GM19328 (cell line): ENCODE measurements at regions not wholly inside any gene's neighbourhood (a gene's known extent, or its start where the extent isn't known, plus 50 kb on each side); places are given as distances from the start of the nearest gene placed in this dataset.
"Not testable (repeated sequence)": the region's sequence is repeated elsewhere in the genome, so short reads cannot be mapped to it uniquely, and the experiment has no call there.

Experiments
- ATAC-seq: cut with Tn5 transposase; IDR thresholded peaks from one replicate; pipeline ENCODE4 v1.9.1; 2021; ENCODE audit warnings: mild to moderate bottlenecking, moderate library complexity; ENCODE audit not compliant: unreplicated experiment

DNA sequence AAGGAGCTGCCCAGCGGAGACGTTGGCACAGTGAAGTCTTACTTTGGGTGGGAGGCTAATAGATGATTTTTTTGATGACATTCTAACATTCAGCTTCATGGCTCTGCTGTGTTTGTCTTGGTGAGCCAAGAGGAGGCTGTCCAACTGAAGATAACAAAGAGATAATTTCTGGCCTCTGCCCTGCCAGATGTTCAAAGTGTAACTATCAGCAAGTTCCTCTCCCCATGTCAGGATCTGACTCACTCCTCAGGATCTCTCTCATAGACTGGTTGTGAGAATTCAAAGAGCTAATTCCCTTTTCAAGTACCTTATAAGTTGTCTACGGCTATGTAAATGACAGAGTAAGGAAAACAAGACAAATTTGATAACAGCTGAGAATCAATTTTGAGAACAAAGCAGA is 1340.9 kb downstream of the XPNPEP1 start:
- ATAC-seq: no peak

DNA sequence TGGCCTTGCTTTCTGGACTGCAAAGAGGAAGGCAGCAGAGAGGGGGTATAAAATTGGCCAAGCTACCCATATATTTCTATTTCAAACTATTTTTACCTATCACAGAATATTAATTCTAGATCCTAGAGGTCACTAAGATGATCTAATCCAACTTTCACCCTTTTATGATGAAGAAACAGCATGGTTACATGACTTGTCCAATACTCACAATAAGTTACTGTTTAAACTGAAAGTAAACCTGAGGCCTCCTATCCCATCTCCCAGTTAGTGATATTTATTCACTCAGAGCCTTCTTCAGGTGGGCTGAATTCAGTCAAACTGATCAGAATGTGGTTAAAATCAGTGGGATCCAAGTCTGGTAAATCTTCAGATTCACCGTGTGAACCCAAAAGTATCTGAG is 1345.1 kb downstream of the XPNPEP1 start:
- ATAC-seq: no peak

DNA sequence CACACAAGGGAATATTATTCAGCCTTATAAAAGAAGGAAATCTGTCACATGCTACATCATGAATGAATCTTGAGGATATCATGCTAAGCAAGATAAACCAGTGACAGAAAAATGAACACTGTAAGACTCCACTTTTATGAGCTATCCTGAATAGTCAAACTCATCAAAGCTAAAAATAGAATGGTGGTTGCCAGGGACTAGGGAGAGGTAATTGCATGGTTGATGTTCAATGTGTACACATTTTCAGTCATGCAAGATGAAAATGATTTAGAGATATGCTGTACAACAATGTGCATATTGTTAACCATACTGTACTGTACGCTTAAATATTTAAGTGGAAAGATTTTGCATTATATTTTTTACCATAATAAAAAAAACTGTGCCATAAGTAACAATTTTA is 1349.1 kb downstream of the XPNPEP1 start:
- ATAC-seq: no peak

DNA sequence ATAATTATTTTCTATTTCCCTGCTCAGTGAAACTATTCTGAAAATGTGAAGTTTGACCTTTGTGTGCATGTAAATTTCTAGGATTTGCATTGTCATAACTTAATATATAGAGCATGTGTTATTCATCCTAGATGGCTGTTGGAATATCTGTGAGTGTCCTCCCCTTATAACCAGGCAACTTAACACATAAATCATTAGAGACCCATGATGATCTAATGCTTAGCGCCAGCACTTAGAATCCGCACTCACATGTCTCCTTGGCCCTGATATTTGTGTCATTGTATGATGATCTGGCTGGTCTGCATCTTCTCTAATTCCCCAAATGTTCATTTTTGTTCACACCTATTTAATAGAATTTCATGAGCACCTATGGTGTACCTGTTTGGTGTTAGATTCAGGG is 1354.5 kb downstream of the XPNPEP1 start:
- ATAC-seq: no peak

DNA sequence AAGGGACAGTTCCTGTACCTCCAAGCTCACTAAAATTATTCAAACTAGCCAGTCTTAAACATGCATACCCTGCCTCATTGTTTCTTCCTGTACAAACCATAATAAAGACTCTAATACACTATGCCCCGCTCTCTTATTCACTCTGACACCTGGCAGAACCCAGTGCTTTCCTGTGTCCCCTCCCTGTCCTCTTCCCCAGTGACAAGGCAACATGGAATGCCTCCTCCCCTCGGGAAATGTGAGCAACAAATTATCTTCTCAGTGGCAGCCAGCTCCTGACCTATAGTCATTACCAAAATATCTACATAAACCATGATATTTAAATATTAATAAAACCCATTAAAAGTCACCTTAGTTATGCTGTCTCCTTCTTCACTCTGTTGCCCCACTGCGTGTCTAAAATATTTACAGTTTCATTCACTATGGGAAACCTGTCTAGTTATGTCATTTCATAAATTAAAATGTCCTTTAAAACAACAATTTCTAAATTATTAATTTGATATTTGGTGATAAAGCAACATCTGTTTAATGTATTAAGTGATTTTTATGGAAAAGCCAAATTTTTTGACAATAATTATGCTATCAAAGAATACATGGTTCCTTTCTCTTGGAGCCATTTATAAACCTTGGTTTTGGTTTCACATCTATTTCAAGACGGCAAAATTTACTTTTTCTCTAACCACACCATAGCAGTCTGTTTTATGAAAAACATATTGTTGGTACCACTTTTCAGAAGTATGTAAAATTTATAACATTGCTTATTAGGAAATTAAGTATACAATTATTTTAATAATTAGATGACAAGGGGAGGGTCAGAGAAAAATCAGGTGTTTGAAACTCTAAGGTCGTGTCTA is 1355.2 kb downstream of the XPNPEP1 start:
- ATAC-seq: peak; percentile 76

DNA sequence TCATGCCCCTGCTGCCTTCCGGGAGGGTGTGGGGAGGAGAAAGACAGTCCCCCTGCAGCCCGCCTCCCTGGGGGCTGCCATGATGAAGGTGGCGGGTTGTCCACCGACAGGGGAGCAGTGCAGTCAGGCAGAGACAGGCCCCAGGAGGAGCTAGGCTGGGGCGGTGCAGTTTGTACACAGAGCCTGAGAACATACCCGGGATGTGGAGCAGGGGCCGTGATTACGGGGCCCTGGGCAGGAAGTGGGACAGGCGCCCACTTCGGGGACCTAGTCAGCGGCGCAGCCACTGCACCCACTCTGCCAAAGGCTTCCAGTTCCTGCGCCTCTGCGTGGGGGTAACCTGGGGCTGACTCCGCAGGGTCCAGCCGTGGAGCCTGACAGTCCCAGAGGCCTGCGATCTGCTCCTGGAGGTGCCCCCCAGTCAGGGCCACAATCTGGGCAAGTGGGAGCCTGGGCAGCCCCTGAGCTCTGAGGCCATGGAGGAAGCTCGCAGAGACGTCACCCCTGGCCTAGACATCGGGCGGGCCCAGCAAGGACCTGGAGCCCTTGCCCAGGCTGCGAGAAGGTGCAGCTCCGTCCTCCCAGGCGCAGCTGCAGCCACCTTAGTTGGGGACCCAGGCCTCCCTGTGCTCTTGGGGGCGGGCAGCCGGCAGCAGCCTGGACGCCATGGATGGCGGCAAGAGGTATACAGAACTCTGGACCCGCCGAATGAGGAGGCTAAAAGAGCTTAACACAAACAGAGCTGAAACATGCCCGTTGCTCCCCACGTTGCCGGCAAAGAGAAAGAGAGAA is 1356.8 kb downstream of the XPNPEP1 start:
- ATAC-seq: no peak

DNA sequence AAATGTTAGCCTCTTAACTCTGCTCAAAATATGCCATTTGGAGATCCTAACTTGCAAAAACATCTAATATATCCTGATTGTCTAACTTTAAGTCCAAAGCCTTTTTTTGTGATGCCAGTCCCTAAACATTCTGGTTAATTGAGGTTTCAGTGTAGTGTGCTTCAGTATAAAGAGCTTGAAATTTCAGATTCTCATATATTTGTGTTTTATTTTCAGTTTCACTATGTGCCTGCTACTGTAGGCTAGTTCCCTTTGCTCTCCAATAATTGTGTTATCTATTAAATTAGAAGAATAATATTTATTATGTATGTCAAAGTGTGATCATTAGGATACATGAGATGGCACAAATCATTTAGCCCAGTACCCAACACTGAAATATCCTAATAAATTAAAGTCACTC is 1361.2 kb downstream of the XPNPEP1 start:
- ATAC-seq: no peak

DNA sequence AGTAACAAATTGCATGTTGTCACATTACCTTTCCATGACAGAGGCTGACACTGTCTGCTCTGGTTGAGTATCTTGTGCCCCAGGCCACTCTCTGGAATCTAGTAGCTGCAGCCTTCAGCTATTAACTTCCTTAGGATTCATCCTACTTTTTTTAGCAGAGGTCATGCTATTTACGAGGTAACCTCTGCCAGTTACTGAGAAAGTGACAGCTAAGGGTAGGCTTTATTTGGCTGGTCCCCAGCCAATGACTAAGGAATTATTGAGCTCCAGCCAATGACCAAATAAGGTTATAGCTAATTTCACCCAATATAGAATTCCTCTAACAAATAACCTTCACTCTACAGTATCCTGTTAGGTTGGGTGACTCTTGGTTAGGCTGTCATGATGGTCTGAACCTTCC is 1361.7 kb downstream of the XPNPEP1 start:
- no peak for ATAC-seq

DNA sequence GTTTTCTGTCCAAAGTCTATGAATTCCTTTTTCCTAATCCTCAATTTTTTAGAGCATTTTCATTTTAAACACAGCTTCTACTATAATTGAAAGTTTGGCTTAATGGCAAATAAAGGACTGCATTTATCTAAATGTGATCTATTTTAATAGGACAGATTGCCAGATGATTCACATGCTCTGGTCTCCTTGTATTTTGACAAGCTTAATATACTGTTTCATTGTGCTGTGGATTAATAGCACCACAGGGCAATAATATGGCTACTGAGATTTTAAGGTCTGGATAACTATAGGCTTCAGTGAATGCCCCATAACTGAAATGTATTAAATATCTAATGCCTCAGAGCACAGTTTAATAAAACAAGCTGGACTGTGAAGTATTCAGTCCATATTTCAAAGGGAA is 1362.8 kb downstream of the XPNPEP1 start:
- ATAC-seq: no peak

DNA sequence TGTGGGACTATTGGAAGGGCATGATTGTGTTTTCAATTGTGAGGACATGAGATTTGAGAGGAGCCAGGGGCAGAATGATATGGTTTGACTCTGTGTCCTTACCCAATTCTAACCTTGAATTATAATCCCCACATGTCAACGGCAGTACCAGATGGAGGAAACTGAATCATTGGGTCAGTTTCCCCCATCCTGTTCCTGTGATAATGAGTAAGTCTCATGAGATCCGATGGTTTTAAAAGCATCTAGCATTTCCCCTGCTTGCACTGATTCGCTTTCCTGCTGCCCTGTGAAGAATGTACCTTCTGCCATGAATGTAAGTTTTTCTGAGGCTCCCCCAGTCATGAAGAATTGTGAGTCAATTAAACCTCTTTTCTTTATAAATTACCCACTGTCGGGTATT is 1367.1 kb downstream of the XPNPEP1 start:
- ATAC-seq: no peak

DNA sequence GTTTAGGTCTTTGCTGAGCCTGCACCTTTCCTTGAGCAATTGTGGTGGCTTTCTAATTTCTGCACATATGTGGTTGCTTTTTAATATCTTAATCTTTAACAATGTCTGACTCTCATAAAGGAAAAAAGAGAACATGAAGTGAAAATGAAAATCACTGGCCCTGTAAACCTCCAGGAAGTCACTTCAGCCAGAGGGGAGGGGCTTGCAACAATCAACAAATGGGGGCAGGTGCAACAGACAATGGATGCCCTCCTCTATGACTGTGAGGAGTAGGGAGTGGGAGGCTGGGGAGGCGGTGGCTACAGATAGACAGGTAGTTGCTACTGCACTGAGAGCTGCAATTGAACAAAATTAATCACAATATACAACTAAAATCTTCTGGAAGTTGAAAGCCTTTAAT is 1377.4 kb downstream of the XPNPEP1 start:
- ATAC-seq: peak; percentile 66

DNA sequence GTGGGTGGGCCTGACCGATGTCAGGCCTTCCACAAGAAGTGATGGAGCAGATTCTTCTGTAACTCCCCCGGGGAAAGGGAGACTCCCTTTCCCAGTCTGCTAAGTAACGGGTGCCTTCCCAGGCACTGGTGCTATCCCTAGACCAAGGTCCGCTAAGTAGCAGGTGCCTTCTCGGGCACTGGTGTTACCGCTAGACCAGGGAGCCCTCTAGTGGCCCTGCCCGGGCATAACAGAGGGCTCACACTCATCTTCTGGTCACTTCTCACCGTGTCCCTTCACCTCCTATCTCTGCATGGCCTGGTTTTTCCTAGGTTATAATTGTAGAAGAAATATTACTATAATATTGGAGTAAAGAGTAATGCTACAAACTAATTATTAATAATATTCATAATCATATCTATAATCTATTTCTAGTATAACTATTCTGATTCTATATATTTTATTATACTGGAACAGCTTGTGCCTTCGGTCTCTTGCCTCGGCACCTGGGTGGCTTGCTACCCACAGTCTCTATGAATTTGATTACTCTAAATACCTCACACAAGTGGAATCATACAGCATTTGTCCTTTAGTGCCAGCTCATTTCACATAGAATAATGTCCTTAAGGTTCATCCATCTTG is 1378.7 kb downstream of the XPNPEP1 start:
- peak; percentile 54 for ATAC-seq

DNA sequence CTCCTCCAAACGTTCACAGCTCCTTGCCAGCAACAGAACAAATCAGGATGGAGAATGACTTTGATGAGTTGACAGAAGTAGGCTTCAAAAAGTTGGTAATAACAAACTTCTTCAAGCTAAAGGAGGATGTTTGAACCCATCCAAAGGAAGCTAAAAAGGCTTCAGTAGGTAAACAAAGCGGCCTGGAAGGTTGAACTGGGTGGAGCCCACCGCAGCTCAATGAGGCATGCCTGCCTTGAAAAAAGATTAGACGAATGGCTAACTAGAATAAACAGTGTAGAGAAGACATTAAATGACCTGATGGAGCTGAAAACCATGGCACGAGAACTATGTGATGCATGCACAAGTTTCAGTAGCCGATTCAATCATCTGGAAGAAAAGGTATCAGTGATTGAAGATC is 1369.0 kb upstream of the SORCS1 start:
- ATAC-seq: not testable (repeated sequence)

DNA sequence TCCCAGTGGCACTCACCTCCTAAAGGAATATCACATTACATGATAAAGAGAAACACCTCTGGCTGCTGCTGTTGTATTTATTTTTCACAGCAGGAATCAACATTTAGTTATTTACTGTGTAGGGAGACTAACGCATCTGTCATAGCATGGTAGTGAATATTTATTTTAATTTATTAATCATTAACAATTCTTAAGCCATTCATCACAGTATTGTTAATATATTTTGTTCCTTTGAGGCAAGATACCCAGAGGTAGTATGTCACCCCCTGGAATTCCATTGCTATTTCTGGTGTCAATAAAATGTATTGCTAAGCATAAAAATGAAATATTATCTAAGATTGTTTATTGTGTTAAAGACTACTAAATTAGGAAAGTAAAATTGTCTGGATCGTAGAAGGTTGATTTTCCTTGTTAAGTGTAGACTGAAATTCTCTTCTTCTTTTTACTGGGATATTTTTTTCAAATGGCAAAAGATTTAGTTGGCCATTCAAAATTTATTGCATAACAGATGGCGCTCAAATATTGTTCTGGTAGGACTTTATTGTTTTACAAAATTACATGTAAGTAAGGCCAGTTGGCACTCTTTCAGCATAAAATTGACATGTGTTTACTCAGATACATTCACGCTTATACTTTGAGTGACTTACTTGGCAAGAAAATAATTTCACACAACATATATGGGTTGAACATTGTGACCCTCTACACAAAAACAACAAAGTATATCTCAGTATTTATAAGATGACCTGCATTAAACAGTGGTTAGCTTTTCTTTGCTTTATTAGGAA is 1358.7 kb upstream of the SORCS1 start:
- no peak for ATAC-seq

DNA sequence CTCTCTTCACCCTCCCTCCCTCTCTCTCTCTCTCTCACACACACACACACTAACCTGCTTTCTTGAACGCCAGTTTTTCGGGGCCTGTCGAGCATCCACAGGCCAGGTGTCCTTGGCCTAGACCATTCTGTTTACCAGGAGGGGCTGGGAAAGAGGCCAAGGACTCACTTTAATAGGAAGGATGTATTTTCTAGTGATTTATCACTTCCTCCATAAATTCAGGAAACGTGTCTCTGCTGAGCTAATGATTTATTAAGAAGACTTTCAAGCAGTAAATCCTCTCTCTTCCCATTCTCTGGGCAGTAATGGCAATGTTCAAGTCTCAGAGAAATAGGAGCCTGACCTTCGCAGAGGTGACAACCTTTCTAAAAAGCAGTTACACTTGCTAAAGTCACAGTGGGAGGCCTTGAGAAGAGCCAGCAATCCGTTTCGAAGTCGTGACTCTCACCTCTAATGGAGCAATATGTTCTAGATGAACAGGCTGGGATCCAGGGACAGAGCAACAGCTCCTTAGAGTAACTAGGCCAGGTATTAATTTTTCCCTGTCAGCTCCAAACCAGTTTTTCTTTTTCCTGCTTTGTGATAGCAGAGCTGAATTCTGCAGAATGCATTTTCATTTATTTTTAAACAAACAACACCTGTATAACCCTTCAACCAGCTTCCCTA is 1357.5 kb upstream of the SORCS1 start:
- no peak for ATAC-seq

DNA sequence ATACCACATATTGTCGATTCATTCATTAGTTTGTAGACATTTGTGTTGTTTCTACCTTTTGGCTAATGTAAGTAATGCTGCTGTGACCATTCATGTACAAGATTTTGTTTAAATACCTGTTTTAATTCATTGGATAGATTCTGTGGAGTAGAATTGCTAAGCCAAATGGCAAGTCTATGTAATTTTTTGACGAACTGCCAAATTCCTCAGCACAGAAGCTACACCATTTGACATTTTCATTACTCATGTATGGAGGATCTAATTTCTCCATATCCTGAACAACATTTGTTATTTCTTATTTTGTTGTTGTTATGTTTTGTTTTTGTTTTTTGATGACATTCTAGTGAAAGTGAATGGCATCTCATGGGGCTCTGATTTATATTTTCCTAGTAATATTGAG is 1351.3 kb upstream of the SORCS1 start:
- ATAC-seq: no peak

DNA sequence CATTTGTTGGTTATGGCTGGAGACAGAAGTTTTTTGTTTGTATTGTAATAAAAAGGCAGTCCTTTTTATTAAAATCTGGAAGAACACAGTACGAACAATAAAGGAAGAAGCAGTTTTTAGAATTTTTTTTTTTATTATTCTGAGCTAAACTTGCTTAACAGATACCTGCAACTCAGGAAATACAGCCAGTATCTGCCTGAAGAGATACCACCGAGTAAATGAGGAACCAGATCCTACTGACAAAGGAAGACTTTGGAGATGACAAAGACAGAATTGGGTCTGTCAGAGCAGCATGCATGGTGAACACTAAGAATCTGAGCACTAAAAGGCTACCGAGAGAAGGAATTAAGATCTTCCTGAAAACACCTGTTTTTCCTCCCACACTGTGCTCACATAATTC is 1335.9 kb upstream of the SORCS1 start:
- ATAC-seq: no peak

DNA sequence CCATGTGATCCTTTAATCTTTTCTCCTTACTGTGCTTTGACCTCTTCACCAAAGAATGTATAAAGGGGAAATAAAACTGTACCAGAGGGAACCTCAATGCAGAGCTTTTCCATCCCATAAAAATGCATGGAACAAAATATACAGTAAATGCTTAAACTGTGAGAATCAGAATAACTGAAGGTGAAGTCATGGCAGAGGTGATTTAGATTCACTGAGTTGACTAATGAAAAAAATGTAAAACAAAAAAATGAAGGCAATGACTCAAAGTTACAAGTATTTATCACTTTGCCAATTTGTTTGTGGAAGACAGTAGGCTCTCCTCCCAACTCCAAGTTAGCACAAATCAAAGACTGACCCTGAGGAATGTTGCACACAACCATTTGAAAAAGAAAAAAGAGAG is 1331.6 kb upstream of the SORCS1 start:
- no peak for ATAC-seq

DNA sequence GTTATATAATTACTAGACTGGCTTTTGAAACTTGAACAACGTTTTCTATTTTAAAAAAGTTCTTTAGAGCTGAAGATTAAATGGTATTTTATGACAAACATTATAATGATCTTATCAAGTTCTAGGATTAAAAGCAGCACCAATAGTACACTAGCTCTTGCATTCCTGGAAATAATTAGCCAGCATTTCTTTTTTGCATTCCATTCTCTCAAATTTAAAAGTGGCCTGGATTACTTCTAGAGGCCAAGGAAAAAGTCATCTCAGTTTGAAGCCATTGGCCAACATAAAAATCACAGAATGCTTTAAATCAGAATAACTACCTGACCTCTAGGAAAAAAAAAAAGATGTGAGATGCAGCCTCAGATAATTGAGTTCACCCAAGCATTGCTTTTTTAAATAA is 1326.4 kb upstream of the SORCS1 start:
- ATAC-seq: no peak

DNA sequence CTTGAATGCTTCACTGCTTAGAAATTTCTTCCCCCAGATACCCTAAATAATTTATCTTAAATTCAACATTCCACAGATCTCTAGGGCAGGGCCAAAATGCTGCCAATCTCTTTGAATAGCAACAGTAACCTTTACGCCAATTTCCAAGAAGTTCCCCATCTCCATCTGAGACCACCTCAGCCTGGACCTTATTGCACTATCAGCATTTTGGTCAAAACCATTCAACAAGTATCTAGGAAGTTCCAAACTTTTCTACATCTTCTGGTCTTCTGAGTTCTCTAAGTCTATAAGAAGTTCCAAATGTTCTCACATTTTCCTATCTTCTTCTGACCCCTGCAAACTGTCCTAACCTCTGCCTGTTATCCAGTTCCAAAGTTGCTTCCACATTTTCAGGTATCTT is 1306.9 kb upstream of the SORCS1 start:
- no peak for ATAC-seq

DNA sequence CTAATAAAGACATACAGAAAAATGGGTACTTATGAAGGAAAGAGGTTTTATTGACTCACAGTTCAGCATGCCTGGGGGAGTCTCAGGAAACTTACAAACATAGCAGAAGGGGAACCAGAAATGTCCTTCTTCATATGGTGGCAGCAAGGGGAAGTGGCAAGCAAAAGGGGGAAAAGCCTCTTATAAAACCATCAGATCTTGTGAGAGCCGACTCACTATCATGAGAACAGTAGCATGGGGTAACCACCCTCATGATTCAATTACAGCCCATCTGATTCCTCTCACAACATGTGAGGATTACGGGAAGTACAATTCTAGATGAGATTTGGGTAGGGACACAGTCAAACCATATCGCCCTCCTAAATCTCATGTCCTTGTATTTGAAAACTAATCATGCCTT is 1305.4 kb upstream of the SORCS1 start:
- no peak for ATAC-seq
